Neural progenitor cell (in vitro differentiated cells): ENCODE measurements at regions not wholly inside any gene's neighbourhood (a gene's known extent, or its start where the extent isn't known, plus 50 kb on each side); places are given as distances from the start of the nearest gene placed in this dataset.
A peak's percentile ranks its signal among the peaks of the same experiment; 100 is the strongest.

ENCODE experiments used
- DNase-seq: peaks from one replicate; pipeline ENCODE4 v3.0.0-alpha.2; 2016; ENCODE audit warnings: low spot score
- H2AFZ ChIP-seq: fragments of 200-600 bp; sonication (generic); replicated peaks from 2 replicates; pipeline ENCODE4 v1.6.1; 2016; ENCODE audit warnings: antibody characterized with exemption
- H3F3A ChIP-seq: fragments of 200-600 bp; sonication (generic); 2 replicates; pipeline ENCODE4 v1.6.1; 2016; ENCODE audit warnings: antibody characterized with exemption, low read depth
- H3K27ac ChIP-seq: fragments of 200-600 bp; sonication (generic); 2 replicates; pipeline ENCODE4 v1.5.1; 2016; ENCODE audit warnings: mild to moderate bottlenecking
- H3K27me3 ChIP-seq: fragments of 200-600 bp; sonication (generic); 2 replicates; pipeline ENCODE4 v1.6.1; 2016; ENCODE audit warnings: mild to moderate bottlenecking, moderate library complexity
- H3K36me3 ChIP-seq: fragments of 200-600 bp; sonication (generic); 2 replicates; pipeline ENCODE4 v1.5.1; 2016
- H3K4me1 ChIP-seq: fragments of 200-600 bp; sonication (generic); 2 replicates; pipeline ENCODE4 v1.6.1; 2016; ENCODE audit warnings: mixed run types
- H3K4me2 ChIP-seq: fragments of 200-600 bp; sonication (generic); 2 replicates; pipeline ENCODE4 v1.6.1; 2016
- H3K4me3 ChIP-seq: fragments of 200-600 bp; sonication (generic); 2 replicates; pipeline ENCODE4 v1.5.1; 2016
- H3K79me2 ChIP-seq: fragments of 200-600 bp; sonication (generic); 2 replicates; pipeline ENCODE4 v1.6.1; 2016; ENCODE audit warnings: low read depth
- H3K9ac ChIP-seq: fragments of 200-600 bp; sonication (generic); 2 replicates; pipeline ENCODE4 v1.6.1; 2016
- H3K9me3 ChIP-seq: fragments of 200-600 bp; sonication (generic); 2 replicates; pipeline ENCODE4 v1.5.1; 2016; ENCODE audit warnings: low read depth
- H4K20me1 ChIP-seq: fragments of 200-600 bp; sonication (generic); 2 replicates; pipeline ENCODE4 v1.6.1; 2016; ENCODE audit warnings: low read depth
- H3K27ac Mint-ChIP-seq: 3 replicates; pipeline ENCODE4 v1.8.0; 2021; ENCODE audit warnings: mixed read lengths
- H3K27me3 Mint-ChIP-seq: 2 replicates; pipeline ENCODE4 v1.8.0; 2022; ENCODE audit warnings: low read depth, mild to moderate bottlenecking, inconsistent platforms, moderate library complexity, mixed read lengths; ENCODE audit not compliant: insufficient read depth
- H3K36me3 Mint-ChIP-seq: 3 replicates; pipeline ENCODE4 v1.8.0; 2021; ENCODE audit warnings: mixed read lengths
- H3K4me1 Mint-ChIP-seq: 3 replicates; pipeline ENCODE4 v1.8.0; 2021; ENCODE audit warnings: mixed read lengths
- H3K4me3 Mint-ChIP-seq: 3 replicates; pipeline ENCODE4 v1.8.0; 2021; ENCODE audit warnings: mild to moderate bottlenecking, moderate library complexity, mixed read lengths
- H3K9me3 Mint-ChIP-seq: 3 replicates; pipeline ENCODE4 v1.8.0; 2020; ENCODE audit warnings: mixed read lengths
- EZH2 ChIP-seq: fragments of 200-600 bp; sonication (generic); IDR thresholded peaks from 2 replicates; pipeline ENCODE4 v1.6.1; 2017; ENCODE audit warnings: antibody characterized with exemption, mild to moderate bottlenecking, moderate library complexity
- EZH2phosphoT487 ChIP-seq: fragments of 200-600 bp; sonication (generic); IDR thresholded peaks from 2 replicates; pipeline ENCODE4 v1.6.1; 2017; ENCODE audit warnings: antibody characterized with exemption
- TF ChIP-seq, protein P1 (sequence below): fragments of 200-600 bp; sonication (generic); IDR thresholded peaks from 2 replicates; pipeline ENCODE4 v1.5.1; 2017; ENCODE audit warnings: antibody characterized with exemption, mild to moderate bottlenecking

DNA sequence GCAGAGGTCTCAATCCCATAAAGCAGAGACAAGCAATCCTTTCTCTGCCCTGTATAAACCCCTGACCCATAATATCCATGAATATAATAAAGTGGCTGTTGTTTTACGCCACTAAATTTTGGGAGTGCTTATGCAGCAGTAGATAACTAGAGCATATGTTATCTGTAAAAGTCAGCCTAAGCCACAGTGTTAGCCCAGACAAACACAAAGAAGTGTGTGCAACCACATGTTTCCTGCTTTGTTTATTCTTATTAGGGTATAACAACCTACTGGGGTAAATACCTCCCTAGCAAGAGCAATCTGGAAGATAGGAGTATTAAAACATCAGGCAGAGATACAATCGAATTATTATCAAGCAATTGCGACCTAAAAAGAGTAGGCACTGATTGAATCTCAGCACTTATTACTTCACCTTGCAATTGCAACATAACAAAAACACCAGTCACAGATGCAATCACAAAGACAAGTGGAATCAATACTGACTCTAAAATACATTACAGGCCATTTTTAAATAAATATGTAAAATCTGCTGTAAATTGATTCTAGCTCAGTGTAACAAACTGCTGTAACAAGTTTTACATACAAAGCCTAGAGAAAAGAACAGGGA lies 94.6 kb upstream of the UBE2E2 start:
- no peaks in the 10 kb centered on the region for H3K9me3 ChIP-seq
- H3K9ac ChIP-seq, result no peak overlapping the region
- H3K36me3 ChIP-seq, result no peaks in the 10 kb centered on the region
- peaks cover 9% of the 10 kb centered on the region for H3K4me1 ChIP-seq
- H4K20me1 ChIP-seq, result no peaks in the 10 kb centered on the region
- peak overlapping the region; percentile 19 for H2AFZ ChIP-seq
- no peaks in the 10 kb centered on the region for H3K27me3 ChIP-seq
- no peak overlapping the region for H3K4me2 ChIP-seq
- H3K4me3 Mint-ChIP-seq, result no peak overlapping the region
- peaks cover 2% of the 10 kb centered on the region for H3K27me3 Mint-ChIP-seq
- no peaks in the 10 kb centered on the region for H3K36me3 Mint-ChIP-seq
- H3K79me2 ChIP-seq, result no peaks in the 10 kb centered on the region
- DNase-seq, result no peak
- no peak overlapping the region for H3K4me3 ChIP-seq
- H3F3A ChIP-seq, result peaks cover 11% of the 10 kb centered on the region
- H3K9me3 Mint-ChIP-seq, result no peaks in the 10 kb centered on the region
- no peak overlapping the region for H3K27ac ChIP-seq
- peaks cover 14% of the 10 kb centered on the region for H3K4me1 Mint-ChIP-seq
- no peak overlapping the region for H3K27ac Mint-ChIP-seq
- TF ChIP-seq EZH2phosphoT487 (no peak), EZH2 (no peak)
- TF ChIP-seq, protein P1, sequence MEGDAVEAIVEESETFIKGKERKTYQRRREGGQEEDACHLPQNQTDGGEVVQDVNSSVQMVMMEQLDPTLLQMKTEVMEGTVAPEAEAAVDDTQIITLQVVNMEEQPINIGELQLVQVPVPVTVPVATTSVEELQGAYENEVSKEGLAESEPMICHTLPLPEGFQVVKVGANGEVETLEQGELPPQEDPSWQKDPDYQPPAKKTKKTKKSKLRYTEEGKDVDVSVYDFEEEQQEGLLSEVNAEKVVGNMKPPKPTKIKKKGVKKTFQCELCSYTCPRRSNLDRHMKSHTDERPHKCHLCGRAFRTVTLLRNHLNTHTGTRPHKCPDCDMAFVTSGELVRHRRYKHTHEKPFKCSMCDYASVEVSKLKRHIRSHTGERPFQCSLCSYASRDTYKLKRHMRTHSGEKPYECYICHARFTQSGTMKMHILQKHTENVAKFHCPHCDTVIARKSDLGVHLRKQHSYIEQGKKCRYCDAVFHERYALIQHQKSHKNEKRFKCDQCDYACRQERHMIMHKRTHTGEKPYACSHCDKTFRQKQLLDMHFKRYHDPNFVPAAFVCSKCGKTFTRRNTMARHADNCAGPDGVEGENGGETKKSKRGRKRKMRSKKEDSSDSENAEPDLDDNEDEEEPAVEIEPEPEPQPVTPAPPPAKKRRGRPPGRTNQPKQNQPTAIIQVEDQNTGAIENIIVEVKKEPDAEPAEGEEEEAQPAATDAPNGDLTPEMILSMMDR, result no peak

DNA sequence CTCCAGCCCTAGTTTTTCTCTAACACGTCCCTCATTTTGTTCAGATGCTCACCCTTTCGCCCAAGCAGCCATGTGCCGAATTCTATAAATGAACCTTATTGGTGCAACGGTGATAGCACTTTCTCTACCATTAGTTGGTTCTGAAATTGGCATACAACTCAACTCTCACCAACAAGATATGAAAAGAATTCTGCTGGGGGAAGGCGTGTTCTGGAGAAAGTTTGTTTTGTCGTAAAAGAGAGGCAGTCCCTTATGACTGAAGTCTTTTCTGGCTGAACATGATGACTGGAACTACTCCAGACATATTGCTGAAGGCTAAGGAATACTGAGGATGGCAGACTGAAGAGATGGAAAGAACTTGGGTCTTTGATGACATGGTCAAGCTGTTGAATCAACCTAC lies 91.8 kb upstream of the UBE2E2 start:
- Histone ChIP-seq H2AFZ (no peak overlapping the region), H3K27ac (no peak overlapping the region), H3F3A (peaks cover 8% of the 10 kb centered on the region), H3K9me3 (no peaks in the 10 kb centered on the region), H3K4me2 (no peak overlapping the region), H4K20me1 (no peaks in the 10 kb centered on the region), H3K4me1 (peaks cover 12% of the 10 kb centered on the region), H3K27me3 (no peaks in the 10 kb centered on the region), H3K79me2 (no peaks in the 10 kb centered on the region), H3K9ac (no peak overlapping the region), H3K4me3 (no peak overlapping the region), H3K36me3 (no peaks in the 10 kb centered on the region)
- H3K27ac Mint-ChIP-seq, result no peak overlapping the region
- H3K4me3 Mint-ChIP-seq, result no peak overlapping the region
- TF ChIP-seq, protein P1, result no peak
- TF ChIP-seq EZH2phosphoT487, result no peak
- TF ChIP-seq EZH2, result no peak
- no peak for DNase-seq
- peaks cover 4% of the 10 kb centered on the region for H3K27me3 Mint-ChIP-seq
- no peaks in the 10 kb centered on the region for H3K9me3 Mint-ChIP-seq
- H3K36me3 Mint-ChIP-seq, result no peaks in the 10 kb centered on the region
- peaks cover 8% of the 10 kb centered on the region for H3K4me1 Mint-ChIP-seq

DNA sequence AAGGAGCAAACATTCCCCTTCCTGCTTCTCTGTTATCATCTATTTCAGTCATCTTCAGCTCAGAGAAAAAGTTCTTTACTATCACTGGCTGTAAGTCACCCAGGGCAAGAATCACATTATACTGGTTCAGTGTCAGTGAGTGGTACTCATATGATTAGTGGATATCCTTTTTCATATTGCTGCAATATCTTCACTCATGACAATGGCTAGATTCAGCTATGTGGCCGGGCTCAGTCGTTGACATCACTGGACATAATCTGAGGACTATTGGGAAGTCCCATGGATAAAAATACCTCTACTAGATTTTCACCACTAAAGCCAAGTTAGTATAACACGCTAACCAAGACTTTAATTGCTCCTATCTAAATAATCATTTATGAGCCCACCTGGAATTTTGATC lies 91.3 kb upstream of the UBE2E2 start:
- peaks cover 3% of the 10 kb centered on the region for H3K27me3 Mint-ChIP-seq
- Histone ChIP-seq H3K27me3 (no peaks in the 10 kb centered on the region), H3K4me3 (no peak overlapping the region), H3K4me2 (no peak overlapping the region), H4K20me1 (no peaks in the 10 kb centered on the region), H3K4me1 (peaks cover 14% of the 10 kb centered on the region), H3K79me2 (no peaks in the 10 kb centered on the region), H3K27ac (no peak overlapping the region), H3K9me3 (no peaks in the 10 kb centered on the region), H2AFZ (no peak overlapping the region), H3K36me3 (no peaks in the 10 kb centered on the region), H3K9ac (no peak overlapping the region), H3F3A (peaks cover 3% of the 10 kb centered on the region)
- TF ChIP-seq EZH2phosphoT487 (no peak), EZH2 (no peak)
- TF ChIP-seq, protein P1, result no peak
- H3K9me3 Mint-ChIP-seq, result no peaks in the 10 kb centered on the region
- H3K27ac Mint-ChIP-seq, result no peak overlapping the region
- no peak for DNase-seq
- H3K4me1 Mint-ChIP-seq, result peaks cover 5% of the 10 kb centered on the region
- no peaks in the 10 kb centered on the region for H3K36me3 Mint-ChIP-seq
- H3K4me3 Mint-ChIP-seq, result no peak overlapping the region
